Activated CD8-positive, alpha-beta memory T cell treated with anti-CD3 and anti-CD28 coated beads, Interleukin-2, amount 50 U/mL, for 1 hour (primary cell): ENCODE measurements at regions not wholly inside any gene's neighbourhood (a gene's known extent, or its start where the extent isn't known, plus 50 kb on each side); places are given as distances from the start of the nearest gene placed in this dataset.
"Not testable (repeated sequence)": the region's sequence is repeated elsewhere in the genome, so short reads cannot be mapped to it uniquely, and the experiment has no call there.

Experiments
- DNase-seq: peaks from one replicate; pipeline ENCODE4 v3.0.0-alpha.2; 2020; ENCODE audit errors: extremely low read depth

DNA sequence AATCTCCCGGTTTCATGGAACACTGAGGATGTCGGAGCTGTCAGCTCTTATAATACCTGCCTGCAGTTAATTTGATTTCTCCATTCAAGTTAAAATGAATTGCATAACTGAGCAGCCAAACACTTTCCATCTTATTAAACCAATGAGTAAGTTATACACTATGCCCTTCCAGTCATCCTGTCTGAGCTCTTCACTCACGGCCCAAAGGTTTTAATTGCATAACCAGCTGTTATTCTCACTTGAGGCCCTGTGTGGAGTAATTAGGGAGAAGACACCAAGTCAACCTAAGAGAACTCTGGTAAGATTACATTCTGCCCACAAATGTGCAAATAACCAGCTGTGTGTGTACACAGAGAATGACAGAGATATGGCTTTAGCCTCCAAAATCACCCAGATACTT is 303.5 kb downstream of the TBC1D4 start:
- DNase-seq = no peak

DNA sequence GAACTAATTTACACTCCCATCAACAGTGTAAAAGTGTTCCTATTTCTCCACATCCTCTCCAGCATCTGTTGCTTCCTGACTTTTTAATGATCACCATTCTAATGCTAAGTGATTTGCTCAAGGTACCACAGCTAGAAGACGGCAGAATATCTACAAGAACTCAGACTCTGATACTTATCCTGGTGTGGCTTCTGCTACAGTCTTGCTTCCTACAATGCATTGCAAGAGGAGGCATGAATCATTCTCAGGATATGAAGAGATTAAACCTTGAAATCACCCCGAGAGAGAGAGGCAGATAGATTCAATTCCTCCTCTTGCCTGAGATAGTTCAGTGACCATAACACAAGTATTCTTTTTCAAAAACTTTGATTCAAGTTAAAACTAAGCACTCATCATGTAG is 306.4 kb downstream of the TBC1D4 start:
- no peak for DNase-seq

GRCh38 chr13:75175097-75175496 is 306.9 kb downstream of the TBC1D4 start:
- not testable (repeated sequence) for DNase-seq

GRCh38 chr13:75174481-75174880 is 307.5 kb downstream of the TBC1D4 start:
- DNase-seq = no peak

DNA sequence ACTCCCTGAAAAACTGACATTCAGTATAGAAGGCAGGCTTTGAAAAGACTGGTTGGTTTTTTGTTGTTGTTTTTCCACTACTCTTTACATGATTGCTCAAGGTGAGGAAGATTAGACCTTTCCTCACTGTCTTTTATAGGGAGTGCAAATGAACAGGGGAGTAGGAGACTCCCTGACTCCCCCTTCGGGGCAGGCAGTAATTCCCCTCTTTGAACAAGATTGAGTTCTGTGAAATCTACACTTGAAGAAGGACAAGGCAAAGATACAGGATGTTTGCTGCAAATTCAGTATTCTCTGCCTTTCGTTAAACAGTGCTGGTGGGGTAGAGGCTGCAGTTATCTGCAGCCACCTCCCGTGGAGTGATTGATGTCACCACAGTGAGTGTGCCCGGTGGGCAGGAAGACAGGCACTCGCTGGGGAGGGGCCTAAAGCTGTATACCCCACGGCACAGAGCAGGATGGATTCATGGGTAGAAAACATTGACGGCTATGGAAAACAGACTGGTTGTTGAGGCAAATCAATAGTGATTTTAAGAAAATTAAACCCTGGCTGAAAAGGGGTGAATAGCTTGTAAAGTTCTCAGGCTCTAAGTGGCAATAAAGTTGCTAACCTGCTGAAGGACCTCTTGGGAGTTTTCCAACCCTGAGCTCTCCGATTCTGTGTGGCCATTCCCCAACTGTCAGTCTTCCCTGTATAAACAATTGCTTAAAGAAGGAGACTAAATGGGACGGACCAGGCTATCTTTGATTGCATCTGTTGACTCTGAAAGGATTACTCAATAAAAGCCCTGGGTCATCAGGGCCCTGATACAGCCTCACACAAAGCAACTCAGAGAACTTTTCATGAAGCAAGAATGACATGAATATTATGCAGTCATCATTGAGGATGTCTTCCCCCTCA is 308.3 kb downstream of the TBC1D4 start:
- no peak for DNase-seq

- no peak for DNase-seq
These were observed 311.7 kb downstream of the TBC1D4 start for GRCh38 chr13:75170311-75170710.

DNA sequence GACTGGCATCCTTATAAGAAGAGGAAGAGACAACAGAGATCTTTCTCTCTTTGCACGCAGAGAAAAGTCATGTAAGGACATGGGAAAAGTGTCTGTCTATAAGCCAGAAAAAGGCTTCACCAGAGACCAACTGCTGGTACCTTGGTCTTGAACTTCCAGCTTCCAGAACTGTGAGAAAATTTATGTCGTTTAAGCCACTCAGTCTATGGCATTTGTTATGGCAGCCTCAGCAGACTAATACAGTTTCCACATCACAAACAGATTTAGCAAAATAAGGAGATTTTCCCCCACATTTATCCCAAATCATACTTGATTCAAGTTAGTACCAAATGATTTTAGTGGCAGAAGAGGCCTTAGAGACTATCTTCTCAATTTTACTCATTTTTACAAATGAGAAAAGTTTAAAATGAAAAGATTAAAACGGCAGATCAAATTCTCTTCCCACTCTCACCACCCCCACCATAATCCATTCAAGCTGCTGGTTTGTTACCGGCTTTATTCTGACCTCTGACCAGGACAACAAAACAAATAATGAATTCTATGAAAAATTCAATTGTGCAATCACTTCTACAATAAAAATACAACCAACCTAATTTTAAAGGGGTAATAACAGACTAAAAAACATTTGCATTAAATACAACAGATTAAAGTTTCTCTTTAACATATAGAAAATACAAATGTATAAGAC is 316.3 kb downstream of the TBC1D4 start:
- no peak for DNase-seq

DNA sequence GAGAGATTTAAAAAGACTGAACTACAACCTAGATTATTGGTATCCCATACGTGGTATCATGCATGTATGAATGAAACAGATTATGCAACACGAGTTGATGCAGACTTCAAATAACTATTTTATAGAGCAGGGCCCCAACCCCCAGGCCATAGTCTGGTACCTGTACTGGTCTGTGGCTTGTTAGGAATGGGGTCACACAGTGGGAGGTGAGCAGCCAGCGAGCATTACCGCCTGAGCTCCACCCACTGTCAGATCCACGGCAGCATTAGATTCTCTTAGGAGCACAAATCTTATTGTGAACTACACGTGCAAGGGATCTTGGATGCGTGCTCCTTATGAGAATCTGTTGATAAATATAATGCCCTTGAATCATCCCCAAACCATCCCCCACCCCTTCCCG is 320.2 kb downstream of the TBC1D4 start:
- no peak for DNase-seq

DNA sequence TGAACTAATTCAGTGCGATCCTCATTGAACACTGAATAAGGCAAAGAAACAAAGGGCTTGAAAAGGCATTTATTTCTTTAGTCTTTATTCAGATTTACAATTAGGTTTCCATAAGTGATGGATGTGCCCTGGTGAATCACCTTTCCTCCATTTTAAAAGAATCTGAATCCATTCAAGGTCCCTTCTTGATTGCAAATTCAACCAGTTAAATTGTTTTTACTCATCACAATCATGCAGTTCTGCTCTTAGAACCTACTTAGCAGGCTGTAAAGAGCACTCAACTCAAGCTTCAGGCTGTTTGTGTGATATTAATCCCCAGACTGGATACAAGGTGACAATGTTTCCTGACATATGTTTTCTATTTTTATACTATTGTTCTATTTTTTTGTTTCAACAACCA is 321.0 kb downstream of the TBC1D4 start:
- DNase-seq = no peak

- no peak for DNase-seq
These were observed 327.6 kb downstream of the TBC1D4 start for GRCh38 chr13:75154331-75154730.

GRCh38 chr13:75153834-75154233 is 328.1 kb downstream of the TBC1D4 start:
- DNase-seq = no peak

- no peak for DNase-seq
These were observed 328.6 kb downstream of the TBC1D4 start for GRCh38 chr13:75153386-75153785.

GRCh38 chr13:75151081-75151643 is 330.8 kb downstream of the TBC1D4 start:
- DNase-seq = no peak

- no peak for DNase-seq
These were observed 332.2 kb downstream of the TBC1D4 start for GRCh38 chr13:75149776-75150175.

GRCh38 chr13:75147946-75148345 is 334.0 kb downstream of the TBC1D4 start:
- no peak for DNase-seq

DNA sequence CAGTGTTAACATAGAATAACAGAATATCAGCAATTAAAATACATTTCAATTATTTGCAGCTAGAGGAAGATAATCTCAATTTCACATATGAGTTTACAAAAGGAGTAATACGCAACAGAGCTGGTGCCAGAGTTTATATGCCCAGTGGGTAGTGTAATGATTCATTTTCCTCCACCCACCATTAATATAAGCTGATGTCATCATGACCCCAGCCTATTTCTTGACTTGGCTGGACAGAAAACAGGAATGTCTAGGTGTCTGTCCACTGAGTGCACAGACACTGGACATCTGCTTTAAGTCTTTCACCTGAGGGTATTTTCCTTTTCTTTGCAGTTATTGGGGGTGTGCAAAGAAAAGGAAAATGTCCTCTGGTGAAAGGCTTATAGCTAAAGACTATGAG is 335.5 kb downstream of the TBC1D4 start:
- DNase-seq = no peak

DNA sequence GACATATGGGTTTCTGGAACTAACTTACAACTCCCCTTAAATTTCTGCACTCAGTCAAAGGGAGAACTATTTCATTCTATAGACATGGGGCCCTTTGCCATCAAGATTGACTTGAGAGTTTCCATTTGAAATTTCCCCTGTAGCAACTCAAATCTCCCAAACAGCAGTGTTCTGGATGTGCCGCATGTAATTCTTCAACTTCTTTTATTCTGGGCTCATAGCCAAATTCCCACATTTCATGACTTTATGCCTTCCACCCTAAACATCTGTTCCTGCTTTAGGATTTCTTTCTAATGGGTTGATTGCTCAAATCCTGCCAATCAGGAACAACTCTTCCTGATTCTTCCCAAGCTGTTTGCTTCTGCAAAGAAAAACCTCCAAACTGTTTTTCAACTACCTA is 336.0 kb downstream of the TBC1D4 start:
- DNase-seq = no peak

DNA sequence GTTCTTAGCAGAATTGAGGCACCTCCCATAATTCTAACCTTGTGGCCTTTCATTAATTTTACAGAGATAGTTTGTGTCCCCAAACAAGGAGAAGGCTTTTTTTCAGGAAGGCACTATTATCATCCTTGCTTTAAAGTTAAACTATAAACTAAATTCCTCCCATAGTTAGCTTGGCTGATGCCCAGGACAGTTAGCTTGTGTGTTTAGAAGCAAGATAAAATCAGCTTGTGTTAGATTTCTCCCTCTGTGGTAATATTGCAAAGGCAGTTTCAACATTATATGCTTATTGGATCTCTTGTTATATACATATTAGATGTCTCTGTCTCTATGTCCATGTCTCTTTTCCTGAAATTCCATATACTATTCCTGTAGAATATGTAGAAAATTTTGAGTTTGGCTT is 342.7 kb downstream of the TBC1D4 start:
- no peak for DNase-seq

DNA sequence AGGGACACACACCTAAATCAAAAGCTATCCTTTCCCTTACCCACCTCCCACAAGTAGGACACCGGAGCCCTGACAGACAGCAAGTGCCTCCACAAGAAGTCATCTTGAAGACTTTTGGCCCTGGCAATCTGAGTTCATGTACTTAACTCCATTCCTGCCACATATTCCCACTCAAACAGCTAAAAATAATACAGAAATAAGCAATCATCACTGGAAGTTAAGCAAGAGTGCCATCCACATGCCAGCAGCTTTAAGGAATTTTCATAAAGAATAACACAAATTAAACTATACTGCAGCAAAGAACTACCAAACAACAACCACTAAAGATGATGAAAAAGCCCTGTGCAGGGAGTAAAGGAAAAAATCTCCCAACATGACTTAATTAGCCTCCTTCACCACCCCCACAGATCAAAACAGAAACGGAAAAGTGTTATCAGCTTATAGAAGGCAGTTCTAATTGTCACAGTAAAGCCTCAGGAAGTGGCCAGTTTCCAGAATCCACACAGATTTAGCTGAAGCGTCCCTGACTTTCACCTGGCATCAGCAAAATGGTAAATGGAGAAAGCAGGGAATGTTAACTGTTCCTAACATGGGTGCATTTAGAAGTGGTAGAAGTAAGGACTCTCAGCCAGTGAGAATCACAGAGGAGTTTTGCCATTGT is 343.9 kb downstream of the TBC1D4 start:
- no peak for DNase-seq

DNA sequence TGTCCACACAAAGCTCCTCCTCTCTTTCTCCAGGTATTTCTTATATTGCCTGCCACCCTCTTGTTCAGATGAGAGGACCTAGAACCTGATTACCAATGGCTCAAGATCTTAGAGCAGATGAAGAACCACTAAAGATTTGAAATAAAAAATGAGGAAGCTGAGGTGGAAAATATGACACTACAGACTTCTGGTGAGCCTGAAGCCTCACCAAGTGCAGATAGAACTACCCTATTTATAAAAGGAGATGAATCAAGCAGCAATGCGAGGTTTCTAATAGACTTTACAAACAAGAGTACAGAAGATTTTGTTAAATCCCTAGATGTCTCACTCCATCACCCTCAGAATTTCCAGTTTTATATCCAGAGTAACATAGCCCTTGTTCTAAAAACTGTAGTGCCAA is 345.8 kb downstream of the TBC1D4 start:
- DNase-seq = no peak

GRCh38 chr13:75135325-75135825 is 346.6 kb downstream of the TBC1D4 start:
- DNase-seq = no peak
